MM.1S (cell line): ENCODE measurements at regions not wholly inside any gene's neighbourhood (a gene's known extent, or its start where the extent isn't known, plus 50 kb on each side); places are given as distances from the start of the nearest gene placed in this dataset.

Experiments used
- EZH2phosphoT487 ChIP-seq: fragments of 300-600 bp; sonication (generic); IDR thresholded peaks from 2 replicates; pipeline ENCODE4 v1.6.1; 2018; ENCODE audit warnings: antibody characterized with exemption, low read length
- TF ChIP-seq, protein P1 (sequence below): fragments of 300-600 bp; sonication (generic); IDR thresholded peaks from 2 replicates; pipeline ENCODE4 v1.5.1; 2016; ENCODE audit warnings: antibody characterized with exemption, low read length, mixed read lengths

DNA sequence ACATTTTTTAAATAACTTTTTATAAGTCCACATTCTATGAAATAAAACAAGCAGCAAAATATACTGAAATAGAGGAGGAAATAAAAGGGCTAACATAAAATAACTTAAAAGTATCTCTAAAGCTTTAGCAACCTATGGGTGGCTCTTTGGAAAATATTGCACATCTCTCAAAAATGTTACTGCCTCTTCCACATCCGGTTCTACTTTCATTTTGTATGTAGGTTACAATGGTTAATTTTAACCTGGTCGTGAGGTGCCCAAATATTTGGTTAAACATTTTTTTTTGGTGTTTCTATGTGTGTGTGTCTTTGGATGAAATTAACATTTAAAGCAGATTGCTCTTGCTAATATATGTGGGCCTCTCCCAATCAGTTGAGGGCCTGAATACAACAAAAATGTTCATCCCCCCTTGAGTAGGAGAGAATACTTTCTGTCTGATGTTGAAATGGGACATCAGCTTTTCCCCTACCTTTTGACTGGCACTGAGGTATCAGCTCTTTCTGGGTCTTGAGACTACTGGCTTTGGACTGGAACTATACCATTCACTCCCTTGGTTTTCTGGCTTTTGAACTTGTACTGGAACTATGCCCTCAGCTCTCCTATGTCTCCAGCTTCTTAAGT is 353.0 kb downstream of the ADAM29 start:
- TF ChIP-seq, protein P1, sequence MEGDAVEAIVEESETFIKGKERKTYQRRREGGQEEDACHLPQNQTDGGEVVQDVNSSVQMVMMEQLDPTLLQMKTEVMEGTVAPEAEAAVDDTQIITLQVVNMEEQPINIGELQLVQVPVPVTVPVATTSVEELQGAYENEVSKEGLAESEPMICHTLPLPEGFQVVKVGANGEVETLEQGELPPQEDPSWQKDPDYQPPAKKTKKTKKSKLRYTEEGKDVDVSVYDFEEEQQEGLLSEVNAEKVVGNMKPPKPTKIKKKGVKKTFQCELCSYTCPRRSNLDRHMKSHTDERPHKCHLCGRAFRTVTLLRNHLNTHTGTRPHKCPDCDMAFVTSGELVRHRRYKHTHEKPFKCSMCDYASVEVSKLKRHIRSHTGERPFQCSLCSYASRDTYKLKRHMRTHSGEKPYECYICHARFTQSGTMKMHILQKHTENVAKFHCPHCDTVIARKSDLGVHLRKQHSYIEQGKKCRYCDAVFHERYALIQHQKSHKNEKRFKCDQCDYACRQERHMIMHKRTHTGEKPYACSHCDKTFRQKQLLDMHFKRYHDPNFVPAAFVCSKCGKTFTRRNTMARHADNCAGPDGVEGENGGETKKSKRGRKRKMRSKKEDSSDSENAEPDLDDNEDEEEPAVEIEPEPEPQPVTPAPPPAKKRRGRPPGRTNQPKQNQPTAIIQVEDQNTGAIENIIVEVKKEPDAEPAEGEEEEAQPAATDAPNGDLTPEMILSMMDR = no peak
- TF ChIP-seq EZH2phosphoT487 = no peak
